Natural killer cell treated with Interleukin-12 subunit alpha and Interleukin-12 subunit beta and Interleukin-15 and Interleukin-18, amount 100 ng/mL, for 72 hours (primary cell): ENCODE measurements at regions not wholly inside any gene's neighbourhood (a gene's known extent, or its start where the extent isn't known, plus 50 kb on each side); places are given as distances from the start of the nearest gene placed in this dataset.
"Not testable (repeated sequence)": the region's sequence is repeated elsewhere in the genome, so short reads cannot be mapped to it uniquely, and the experiment has no call there.

ENCODE experiments used
- ATAC-seq, 2 donors: fragments of 150-1000 bp; cut with Tn5 transposase in 1 of 2; sonication (Bioruptor Pico), chemical (Tn5 transposase) in 1 of 2; 2 replicates each; pipeline ENCODE4 v1.10.0; 2021
- DNase-seq: peaks from one replicate; pipeline ENCODE4 v3.0.0; 2022; ENCODE audit warnings: low spot score
- H3K27ac Mint-ChIP-seq, 2 donors: 1 replicate in 1 of 2; 2 replicates in 1 of 2; pipeline ENCODE4 v1.8.0; 2022; ENCODE audit warnings: mixed read lengths in 2 of 2, mild to moderate bottlenecking in 1 of 2, moderate library complexity in 1 of 2
- H3K27me3 Mint-ChIP-seq, 2 donors: 1 replicate in 1 of 2; 2 replicates in 1 of 2; pipeline ENCODE4 v1.8.0; 2022; ENCODE audit warnings: mixed read lengths in 2 of 2
- H3K36me3 Mint-ChIP-seq: one replicate; pipeline ENCODE4 v1.8.0; 2022; ENCODE audit warnings: mixed read lengths
- H3K4me1 Mint-ChIP-seq, 2 donors: 1 replicate in 1 of 2; 2 replicates in 1 of 2; pipeline ENCODE4 v1.8.0; 2022; ENCODE audit warnings: low read depth in 2 of 2, mixed read lengths in 2 of 2, mild to moderate bottlenecking in 1 of 2
- H3K4me3 Mint-ChIP-seq: one replicate; pipeline ENCODE4 v1.8.0; 2022; ENCODE audit warnings: mixed read lengths
- H3K9me3 Mint-ChIP-seq: 2 replicates; pipeline ENCODE4 v1.8.0; 2022; ENCODE audit warnings: mixed read lengths

GRCh38 chrX:112577146-112577545, 102.6 kb downstream of the LHFPL1 start:
- no peak overlapping the region for H3K27ac Mint-ChIP-seq
- H3K4me3 Mint-ChIP-seq = no peak overlapping the region
- no peaks in the 10 kb centered on the region for H3K36me3 Mint-ChIP-seq
- no peaks in the 10 kb centered on the region for H3K4me1 Mint-ChIP-seq
- peaks cover 0 to 6% of the 10 kb centered on the region in 2 donors for H3K27me3 Mint-ChIP-seq
- no peak for ATAC-seq
- no peaks in the 10 kb centered on the region for H3K9me3 Mint-ChIP-seq
- DNase-seq = no peak

- H3K36me3 Mint-ChIP-seq = peaks cover 1% of the 10 kb centered on the region
- H3K9me3 Mint-ChIP-seq = peaks cover under 1% of the 10 kb centered on the region
- no peak for DNase-seq
- H3K27ac Mint-ChIP-seq = no peak overlapping the region
- ATAC-seq = no peak
- no peaks in the 10 kb centered on the region for H3K4me1 Mint-ChIP-seq
- H3K27me3 Mint-ChIP-seq = peaks cover 0 to 14% of the 10 kb centered on the region in 2 donors
- H3K4me3 Mint-ChIP-seq = no peak overlapping the region
These were observed 108.3 kb downstream of the LHFPL1 start for GRCh38 chrX:112571388-112571787.

GRCh38 chrX:112555831-112556230, 123.9 kb downstream of the LHFPL1 start:
- peaks cover 0 to 9% of the 10 kb centered on the region in 2 donors for H3K27me3 Mint-ChIP-seq

GRCh38 chrX:112545051-112545450, 134.7 kb downstream of the LHFPL1 start:
- no peaks in the 10 kb centered on the region for H3K4me1 Mint-ChIP-seq
- peaks cover 0 to 5% of the 10 kb centered on the region in 2 donors for H3K27me3 Mint-ChIP-seq
- no peak overlapping the region for H3K4me3 Mint-ChIP-seq
- no peaks in the 10 kb centered on the region for H3K36me3 Mint-ChIP-seq
- ATAC-seq = no peak
- no peak overlapping the region for H3K27ac Mint-ChIP-seq
- no peak for DNase-seq
- peaks cover 3% of the 10 kb centered on the region for H3K9me3 Mint-ChIP-seq

More at GRCh38 chrX:112555831-112556230, 123.9 kb downstream of the LHFPL1 start:
- Mint-ChIP-seq H3K9me3 (no peaks in the 10 kb centered on the region), H3K4me3 (no peak overlapping the region), H3K4me1 (no peaks in the 10 kb centered on the region), H3K27ac (no peak overlapping the region), H3K36me3 (no peaks in the 10 kb centered on the region)
- DNase-seq = no peak
- no peak for ATAC-seq

GRCh38 chrX:112536544-112536943, 143.2 kb downstream of the LHFPL1 start:
- Mint-ChIP-seq H3K27ac (no peak overlapping the region), H3K9me3 (peaks cover 7% of the 10 kb centered on the region), H3K4me3 (no peak overlapping the region), H3K4me1 (no peaks in the 10 kb centered on the region), H3K36me3 (no peaks in the 10 kb centered on the region), H3K27me3 (peaks cover 0 to 7% of the 10 kb centered on the region in 2 donors)
- DNase-seq (no peak), ATAC-seq (no peak)

- peaks cover 0 to 8% of the 10 kb centered on the region in 2 donors for H3K27me3 Mint-ChIP-seq
- H3K4me1 Mint-ChIP-seq = no peaks in the 10 kb centered on the region
- H3K9me3 Mint-ChIP-seq = peaks cover 3% of the 10 kb centered on the region
- ATAC-seq (no peak), DNase-seq (no peak)
- H3K36me3 Mint-ChIP-seq = no peaks in the 10 kb centered on the region
- H3K27ac Mint-ChIP-seq = no peak overlapping the region
- no peak overlapping the region for H3K4me3 Mint-ChIP-seq
These were observed 151.8 kb downstream of the LHFPL1 start for GRCh38 chrX:112527903-112528302.

GRCh38 chrX:112521676-112522075, 158.1 kb downstream of the LHFPL1 start:
- H3K27me3 Mint-ChIP-seq = peaks cover 0 to 8% of the 10 kb centered on the region in 2 donors
- no peaks in the 10 kb centered on the region for H3K36me3 Mint-ChIP-seq
- H3K9me3 Mint-ChIP-seq = peaks cover 3% of the 10 kb centered on the region
- H3K4me3 Mint-ChIP-seq = no peak overlapping the region
- no peak for ATAC-seq
- no peak overlapping the region for H3K27ac Mint-ChIP-seq
- no peak for DNase-seq
- H3K4me1 Mint-ChIP-seq = no peaks in the 10 kb centered on the region

- DNase-seq = no peak
- Mint-ChIP-seq H3K4me3 (no peak overlapping the region), H3K36me3 (no peaks in the 10 kb centered on the region), H3K4me1 (no peaks in the 10 kb centered on the region), H3K27ac (no peak overlapping the region), H3K9me3 (peaks cover 3% of the 10 kb centered on the region), H3K27me3 (peaks cover 0 to 4% of the 10 kb centered on the region in 2 donors)
- ATAC-seq = no peak
These were observed 159.6 kb downstream of the LHFPL1 start for GRCh38 chrX:112520124-112520523.

- H3K9me3 Mint-ChIP-seq = peaks cover 5% of the 10 kb centered on the region
- no peaks in the 10 kb centered on the region for H3K4me1 Mint-ChIP-seq
- H3K27me3 Mint-ChIP-seq = no peaks in the 10 kb centered on the region
- DNase-seq = no peak
- H3K27ac Mint-ChIP-seq = no peak overlapping the region
- no peak for ATAC-seq
- no peak overlapping the region for H3K4me3 Mint-ChIP-seq
- H3K36me3 Mint-ChIP-seq = peaks cover 6% of the 10 kb centered on the region
These were observed 166.6 kb downstream of the LHFPL1 start for GRCh38 chrX:112513154-112513553.

GRCh38 chrX:112512509-112512908, 167.2 kb downstream of the LHFPL1 start:
- Mint-ChIP-seq H3K27me3 (no peaks in the 10 kb centered on the region), H3K36me3 (peaks cover 6% of the 10 kb centered on the region), H3K4me1 (no peaks in the 10 kb centered on the region), H3K9me3 (peaks cover 5% of the 10 kb centered on the region), H3K4me3 (no peak overlapping the region), H3K27ac (no peak overlapping the region)
- DNase-seq (no peak), ATAC-seq (no peak)

GRCh38 chrX:112510629-112511028, 169.1 kb downstream of the LHFPL1 start:
- no peaks in the 10 kb centered on the region for H3K4me1 Mint-ChIP-seq
- H3K27ac Mint-ChIP-seq = no peak overlapping the region
- no peak overlapping the region for H3K4me3 Mint-ChIP-seq
- no peak for ATAC-seq
- DNase-seq = no peak
- peaks cover 5% of the 10 kb centered on the region for H3K9me3 Mint-ChIP-seq
- peaks cover 6% of the 10 kb centered on the region for H3K36me3 Mint-ChIP-seq
- no peaks in the 10 kb centered on the region for H3K27me3 Mint-ChIP-seq

GRCh38 chrX:112477653-112478052, 202.1 kb downstream of the LHFPL1 start:
- Mint-ChIP-seq H3K36me3 (no peaks in the 10 kb centered on the region), H3K4me3 (no peak overlapping the region), H3K27ac (no peak overlapping the region), H3K4me1 (no peaks in the 10 kb centered on the region), H3K27me3 (peaks cover 0 to 3% of the 10 kb centered on the region in 2 donors), H3K9me3 (peaks cover 3% of the 10 kb centered on the region)
- no peak for DNase-seq
- ATAC-seq = no peak

GRCh38 chrX:112473654-112474053, 206.1 kb downstream of the LHFPL1 start:
- DNase-seq (no peak), ATAC-seq (no peak)
- H3K27me3 Mint-ChIP-seq = peaks cover 0 to 3% of the 10 kb centered on the region in 2 donors
- H3K36me3 Mint-ChIP-seq = no peaks in the 10 kb centered on the region
- no peak overlapping the region for H3K27ac Mint-ChIP-seq
- H3K4me1 Mint-ChIP-seq = no peaks in the 10 kb centered on the region
- peaks cover 3% of the 10 kb centered on the region for H3K9me3 Mint-ChIP-seq
- H3K4me3 Mint-ChIP-seq = no peak overlapping the region

- no peaks in the 10 kb centered on the region for H3K9me3 Mint-ChIP-seq
- peaks cover 0 to 3% of the 10 kb centered on the region in 2 donors for H3K27me3 Mint-ChIP-seq
- DNase-seq (no peak), ATAC-seq (no peak)
- H3K36me3 Mint-ChIP-seq = no peaks in the 10 kb centered on the region
- H3K4me3 Mint-ChIP-seq = no peak overlapping the region
- no peaks in the 10 kb centered on the region for H3K4me1 Mint-ChIP-seq
- no peak overlapping the region for H3K27ac Mint-ChIP-seq
These were observed 209.2 kb downstream of the LHFPL1 start for GRCh38 chrX:112470551-112470950.

- H3K4me3 Mint-ChIP-seq, H3K9me3 Mint-ChIP-seq, H3K4me1 Mint-ChIP-seq, DNase-seq, H3K27me3 Mint-ChIP-seq, H3K27ac Mint-ChIP-seq, H3K36me3 Mint-ChIP-seq, ATAC-seq: not testable (repeated sequence)
These were observed 217.7 kb downstream of the LHFPL1 start for GRCh38 chrX:112461949-112462450.
